H1 (cell line): ENCODE measurements at regions not wholly inside any gene's neighbourhood (a gene's known extent, or its start where the extent isn't known, plus 50 kb on each side); places are given as distances from the start of the nearest gene placed in this dataset.

Experiments used
- CTCF ChIA-PET: fragments of 300-600 bp; sonication (Branson Sonifier 250); formaldehyde crosslinking; loops from one replicate; lab custom pipeline; 2021; ENCODE audit not compliant: partially characterized antibody; lab: Charles Lee
- POLR2A ChIA-PET: fragments of 300-600 bp; sonication (Branson Sonifier 250); formaldehyde crosslinking; loops from one replicate; lab custom pipeline; 2021; ENCODE audit warnings: inconsistent platforms; ENCODE audit not compliant: partially characterized antibody; lab: Charles Lee
- DNase-seq, 2 experiments: peaks; one replicate each; pipeline versions ENCODE4 v3.0.0 to v3.0.0-alpha.2; 2010 to 2022; ENCODE audit warnings: low spot score in 2 of 2, low read depth in 1 of 2, mixed read lengths in 1 of 2
- FAIRE-seq: peaks from 2 replicates; lab custom pipeline; 2011; peaks lifted over from hg19 to GRCh38; lab: Jason Lieb, UNC
- H2AFZ ChIP-seq: 2 replicates; pipeline ENCODE4 v1.8.1; 2012; ENCODE audit warnings: low read length, inconsistent platforms
- H2AK5ac ChIP-seq: 2 replicates; pipeline ENCODE4 v1.6.1; 2013; ENCODE audit warnings: low read depth, low read length
- H2BK120ac ChIP-seq: replicated peaks from 2 replicates; pipeline ENCODE3; 2013; ENCODE audit warnings: low read depth, low read length, inconsistent platforms
- H2BK12ac ChIP-seq: 2 replicates; pipeline ENCODE4 v1.6.1; 2013; ENCODE audit warnings: low read depth, low read length
- H2BK15ac ChIP-seq: 2 replicates; pipeline ENCODE4 v1.6.1; 2013; ENCODE audit warnings: low read length
- H2BK20ac ChIP-seq: 2 replicates; pipeline ENCODE4 v1.6.1; 2013; ENCODE audit warnings: low read length
- H2BK5ac ChIP-seq: 2 replicates; pipeline ENCODE4 v1.6.1; 2013; ENCODE audit warnings: low read depth, low read length
- H3K14ac ChIP-seq: 2 replicates; pipeline ENCODE4 v1.6.1; 2013; ENCODE audit warnings: inconsistent platforms; ENCODE audit not compliant: insufficient read length
- H3K18ac ChIP-seq: 2 replicates; pipeline ENCODE4 v1.6.1; 2013; ENCODE audit warnings: low read length; ENCODE audit errors: extremely low read depth
- H3K23ac ChIP-seq: 2 replicates; pipeline ENCODE4 v1.6.1; 2013; ENCODE audit warnings: inconsistent platforms; ENCODE audit not compliant: insufficient read length
- H3K23me2 ChIP-seq: 2 replicates; pipeline ENCODE4 v1.6.1; 2013; ENCODE audit warnings: low read depth, low read length
- H3K27ac ChIP-seq: 2 replicates; pipeline ENCODE4 v1.6.1; 2011; ENCODE audit warnings: low read depth, low read length, inconsistent platforms
- H3K27me3 ChIP-seq, 4 experiments: replicated peaks in 1 of 4; 1 replicate in 1 of 4; 2 replicates in 3 of 4; pipeline versions ENCODE4 v1.6.1 to v1.8.1; 2011 to 2013; ENCODE audit warnings: low read length in 3 of 4, mild to moderate bottlenecking in 3 of 4, inconsistent platforms in 2 of 4, mixed read lengths in 2 of 4, moderate library complexity in 1 of 4; ENCODE audit not compliant: control insufficient read depth in 3 of 4, insufficient read depth in 3 of 4; ENCODE audit errors: extremely low read depth in 1 of 4
- H3K36me3 ChIP-seq, 4 experiments: 2 replicates each; pipeline versions ENCODE4 v1.6.1 to v1.8.1; 2011 to 2013; ENCODE audit warnings: mild to moderate bottlenecking in 4 of 4, low read length in 3 of 4, moderate library complexity in 2 of 4, control low read depth in 1 of 4, inconsistent platforms in 1 of 4; ENCODE audit not compliant: insufficient read depth in 4 of 4, control insufficient read depth in 2 of 4
- H3K4ac ChIP-seq: replicated peaks from 2 replicates; pipeline ENCODE3; 2013; ENCODE audit warnings: low read length, low read depth, mixed read lengths, inconsistent platforms; ENCODE audit not compliant: insufficient read length
- H3K4me1 ChIP-seq, 4 experiments: replicated peaks in 1 of 4; 1 replicate in 1 of 4; 2 replicates in 3 of 4; pipeline versions ENCODE4 v1.6.1 to v1.8.1; 2011 to 2013; ENCODE audit warnings: low read length in 3 of 4, inconsistent platforms in 2 of 4, mixed read lengths in 1 of 4; ENCODE audit not compliant: insufficient read depth in 4 of 4, control insufficient read depth in 3 of 4
- H3K4me2 ChIP-seq, 2 experiments: 2 replicates each; pipeline versions ENCODE4 v1.6.1 to v1.8.1; 2011 to 2013; ENCODE audit warnings: low read depth in 2 of 2, low read length in 2 of 2, control low read depth in 1 of 2, inconsistent platforms in 1 of 2, mild to moderate bottlenecking in 1 of 2; ENCODE audit not compliant: insufficient read depth in 1 of 2
- H3K4me3 ChIP-seq, 4 experiments: fragments of 200-600, 300-600 bp in 1 of 4; sonication (generic), shearing (Covaris generic), sonication (Bioruptor Twin) in 1 of 4; 2 replicates each; pipeline versions ENCODE4 v1.5.1 to v1.8.1; 2011 to 2016; ENCODE audit warnings: low read length in 4 of 4, low read depth in 3 of 4, control low read depth in 2 of 4, inconsistent platforms in 2 of 4, mild to moderate bottlenecking in 2 of 4, mixed read lengths in 1 of 4, moderate library complexity in 1 of 4; ENCODE audit not compliant: insufficient read depth in 2 of 4; ENCODE audit errors: extremely low read depth in 1 of 4
- H3K56ac ChIP-seq: replicated peaks from 2 replicates; pipeline ENCODE3; 2013; ENCODE audit warnings: low read depth, mild to moderate bottlenecking, mixed read lengths, low read length, inconsistent platforms; ENCODE audit not compliant: insufficient read length
- H3K79me1 ChIP-seq: 2 replicates; pipeline ENCODE4 v1.6.1; 2013; ENCODE audit warnings: low read depth, low read length, control low read depth
- H3K79me2 ChIP-seq, 2 experiments: 2 replicates each; pipeline versions ENCODE4 v1.6.1 to v1.8.1; 2012 to 2013; ENCODE audit warnings: low read length in 2 of 2, mild to moderate bottlenecking in 2 of 2, inconsistent platforms in 1 of 2; ENCODE audit not compliant: insufficient read depth in 2 of 2, control insufficient read depth in 1 of 2
- H3K9ac ChIP-seq, 4 experiments: replicated peaks in 1 of 4; 1 replicate in 1 of 4; 2 replicates in 3 of 4; pipeline versions ENCODE4 v1.6.1 to v1.8.1; 2011 to 2013; ENCODE audit warnings: low read depth in 3 of 4, low read length in 3 of 4, control low read depth in 2 of 4, mild to moderate bottlenecking in 2 of 4, moderate library complexity in 2 of 4, inconsistent platforms in 1 of 4; ENCODE audit errors: extremely low read depth in 1 of 4
- H3K9me3 ChIP-seq, 2 experiments: 2 replicates each; pipeline versions ENCODE4 v1.6.1 to v1.8.1; 2012 to 2013; ENCODE audit warnings: mild to moderate bottlenecking in 2 of 2, moderate library complexity in 2 of 2, control low read depth in 1 of 2, inconsistent platforms in 1 of 2, low read depth in 1 of 2, low read length in 1 of 2, mixed read lengths in 1 of 2; ENCODE audit not compliant: insufficient read depth in 2 of 2
- H4K20me1 ChIP-seq, 2 experiments: replicated peaks in 1 of 2; 2 replicates each; pipeline versions ENCODE3 to v1.8.1; 2011 to 2013; ENCODE audit warnings: inconsistent platforms in 2 of 2, low read length in 2 of 2, mild to moderate bottlenecking in 1 of 2; ENCODE audit not compliant: insufficient read depth in 2 of 2, control insufficient read depth in 1 of 2
- H4K5ac ChIP-seq: 2 replicates; pipeline ENCODE4 v1.6.1; 2013; ENCODE audit warnings: low read length, low read depth, mixed read lengths, inconsistent platforms; ENCODE audit not compliant: insufficient read length
- H4K8ac ChIP-seq: 2 replicates; pipeline ENCODE4 v1.8.0; 2013; ENCODE audit warnings: mild to moderate bottlenecking, moderate library complexity, low read length, inconsistent platforms; ENCODE audit not compliant: insufficient read depth; ENCODE audit errors: extremely low read depth
- H4K91ac ChIP-seq: replicated peaks from 2 replicates; pipeline ENCODE3; 2013; ENCODE audit warnings: low read length, mixed read lengths, inconsistent platforms; ENCODE audit not compliant: insufficient read length
- ASH2L ChIP-seq: fragments of 200-600, 300-600 bp; sonication (generic); IDR thresholded peaks from one replicate; pipeline ENCODE4 v1.7.1; 2017; ENCODE audit warnings: low read length
- WGBS, 2 experiments: shearing (Covaris generic) in 1 of 2; methylation state at CpG; one replicate each; pipeline versions ENCODE4 v1.1.6 to v1.1.7; 2013 to 2015; ENCODE audit warnings: low lambda C conversion rate in 2 of 2, mixed read lengths in 2 of 2, inconsistent platforms in 1 of 2, low coverage in 1 of 2, missing lambda C conversion rate in 1 of 2; ENCODE audit not compliant: insufficient replicate concordance in 2 of 2, insufficient coverage in 1 of 2, insufficient read length in 1 of 2; ENCODE audit errors: extremely low coverage in 1 of 2, missing lambda C conversion rate in 1 of 2; 5-methylcytosine and 5-hydroxymethylcytosine counted together

DNA sequence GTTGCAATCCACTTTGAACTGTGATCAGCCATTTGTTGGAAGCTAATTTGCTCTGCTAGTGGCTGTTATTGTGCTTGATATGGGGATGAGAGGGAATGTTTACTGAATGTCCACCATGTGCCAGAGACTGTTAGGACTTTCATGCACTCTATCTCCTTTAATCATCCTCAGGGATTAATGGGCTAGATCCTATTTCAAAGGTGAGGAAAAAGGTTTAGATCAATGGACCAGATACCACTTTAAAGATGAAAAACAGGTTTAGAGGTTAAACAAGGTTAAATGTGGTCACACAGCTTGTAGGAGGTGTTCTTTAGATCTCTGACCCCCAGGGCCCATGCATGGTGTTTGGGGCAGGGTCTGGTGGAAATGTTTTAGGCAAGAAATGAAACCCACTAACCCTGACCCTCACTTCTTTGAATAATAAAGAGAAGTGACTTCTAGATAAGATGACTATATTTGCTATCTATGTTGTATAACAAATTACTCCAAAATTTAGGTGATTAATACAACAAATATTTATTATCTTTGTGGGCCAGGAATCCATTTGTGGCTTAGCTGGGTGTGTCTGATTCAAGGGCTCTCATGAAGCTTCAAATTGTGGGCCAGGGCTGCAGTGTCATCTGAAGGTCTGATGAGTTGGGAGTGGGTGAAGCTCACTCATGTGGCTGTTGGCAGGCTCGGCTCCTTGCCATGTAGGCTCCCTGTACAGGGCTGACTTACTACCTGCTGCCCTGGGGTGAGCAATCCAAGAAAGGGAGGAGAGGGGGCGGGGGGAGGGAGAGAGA lies 127.8 kb upstream of the FOXA2 start:
- Histone ChIP-seq H3K14ac (no peak overlapping the region), H3K9me3 (no peaks in the 10 kb centered on the region), H4K8ac (no peak overlapping the region), H3K27ac (no peak overlapping the region), H2BK20ac (no peak overlapping the region), H3K36me3 (no peaks in the 10 kb centered on the region), H2AK5ac (no peak overlapping the region), H4K20me1 (no peaks in the 10 kb centered on the region), H3K27me3 (no peaks in the 10 kb centered on the region; a peak in 1 of 7 replicates), H2BK12ac (no peak overlapping the region), H2BK15ac (no peak overlapping the region), H3K18ac (no peak overlapping the region), H2BK120ac (no peak overlapping the region), H3K4me2 (no peak overlapping the region), H3K79me1 (no peaks in the 10 kb centered on the region), H3K4me1 (no peaks in the 10 kb centered on the region)
- DNase-seq (no peak), FAIRE-seq (no peak)
- 89% methylated on average over 1 of the region's 2 CpGs; no CpG with 5 or more reads in 1 of the 2 experiments for WGBS, 2 experiments
- CTCF ChIA-PET = interaction anchor here (1.0 to 1.1 kb wide), 2 partner anchors 102 to 140 kb away, joined by 3 read pairs; no protein-coding TSS in a partner anchor
- no peak for TF ChIP-seq ASH2L
- TF ChIP-seq, all 59 proteins: peak for 0
- Histone ChIP-seq H3K4ac (no peak overlapping the region), H3K23me2 (no peaks in the 10 kb centered on the region), H3K4me3 (no peak overlapping the region), H4K5ac (no peak overlapping the region), H3K9ac (no peak overlapping the region), H3K23ac (no peak overlapping the region), H3K79me2 (no peaks in the 10 kb centered on the region), H4K91ac (no peak overlapping the region), H2AFZ (no peak overlapping the region), H2BK5ac (no peak overlapping the region), H3K56ac (no peak overlapping the region)
- POLR2A ChIA-PET = no interaction called here
